CD1c-positive myeloid dendritic cell (primary cell): ENCODE measurements at regions not wholly inside any gene's neighbourhood (a gene's known extent, or its start where the extent isn't known, plus 50 kb on each side); places are given as distances from the start of the nearest gene placed in this dataset.

ENCODE experiments used
- DNase-seq: peaks from one replicate; pipeline ENCODE4 v3.0.0-alpha.2; 2016; ENCODE audit errors: extremely low spot score

DNA sequence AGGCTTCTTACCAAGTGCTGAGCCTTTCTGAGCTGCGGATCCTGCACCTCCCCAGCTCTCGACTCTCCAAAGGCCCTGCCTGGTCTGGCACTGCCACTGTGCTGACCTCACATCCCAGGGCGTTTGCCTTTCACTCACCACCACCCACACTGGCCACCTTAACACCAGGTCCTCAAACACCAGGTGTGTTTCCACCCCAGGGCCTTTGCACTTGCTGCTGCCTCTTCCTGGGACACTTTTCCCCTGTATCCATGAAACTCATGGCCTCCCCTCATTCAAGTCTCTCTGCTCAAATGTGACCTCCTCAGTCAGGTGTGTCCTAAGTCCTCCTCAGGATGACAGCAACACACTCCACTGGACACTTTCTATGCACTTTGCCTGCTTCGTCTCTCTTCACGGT, 51.4 kb upstream of the ANO1 start:
- no peak for DNase-seq

DNA sequence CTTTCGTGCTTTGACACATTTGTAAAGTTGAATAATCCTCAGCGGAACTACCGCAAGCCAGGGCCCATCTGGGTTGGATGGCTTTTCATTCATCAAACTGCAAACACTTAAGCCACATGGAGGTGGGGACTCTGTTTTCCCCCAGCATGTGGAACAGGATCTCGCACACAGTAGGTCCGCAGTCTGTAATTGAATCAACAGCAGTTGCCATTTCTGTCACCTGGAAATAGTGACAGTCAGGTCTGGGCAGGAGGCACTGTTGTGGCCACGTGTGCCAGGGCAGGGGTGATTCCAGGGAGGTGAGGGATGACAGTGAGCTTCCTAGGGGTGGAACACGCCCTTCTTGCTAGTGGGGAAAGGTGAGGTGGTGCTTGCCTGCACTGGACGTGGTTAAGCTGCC, 50.7 kb upstream of the ANO1 start:
- DNase-seq = no peak

DNA sequence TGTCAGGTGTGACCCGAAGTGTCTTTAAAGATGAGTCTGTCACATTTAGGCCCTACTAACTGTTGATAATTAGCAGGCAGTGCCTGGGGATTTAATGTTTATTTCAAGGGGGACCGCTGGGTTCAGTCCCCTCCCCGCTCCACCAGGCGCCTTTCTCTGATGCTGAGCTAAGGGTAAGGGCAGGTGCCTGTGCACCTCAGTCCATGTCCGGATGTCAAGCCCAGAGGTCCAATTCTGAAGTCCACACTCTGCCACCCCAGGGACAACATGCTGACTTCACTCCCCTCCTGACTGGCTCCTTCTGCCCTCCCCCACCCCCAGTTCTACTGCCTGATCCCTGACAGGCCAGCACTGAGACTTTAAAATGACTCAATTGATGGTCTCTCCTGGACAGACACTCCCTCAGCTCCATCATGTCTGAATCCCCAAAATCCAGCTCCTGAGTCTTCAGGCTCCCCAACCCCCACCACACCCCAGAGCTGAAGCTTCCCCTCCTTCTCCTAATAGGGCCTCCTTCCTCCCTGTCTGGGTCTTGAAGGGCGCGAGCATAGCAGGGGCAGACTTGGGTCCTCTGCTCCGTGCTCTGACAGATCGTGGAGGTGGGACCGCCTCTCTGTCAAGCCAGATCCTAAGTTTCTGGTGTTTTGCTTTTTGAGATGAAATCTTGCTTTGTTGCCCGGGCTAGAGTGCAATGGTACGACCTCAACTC, 49.8 kb upstream of the ANO1 start:
- DNase-seq = no peak
